HK-2 (cell line): ENCODE measurements at regions not wholly inside any gene's neighbourhood (a gene's known extent, or its start where the extent isn't known, plus 50 kb on each side); places are given as distances from the start of the nearest gene placed in this dataset.
"Not testable (repeated sequence)": the region's sequence is repeated elsewhere in the genome, so short reads cannot be mapped to it uniquely, and the experiment has no call there.

Experiments used
- DNase-seq: peaks from one replicate; pipeline ENCODE4 v3.0.0-alpha.2; 2018; ENCODE audit not compliant: unreplicated experiment

GRCh38 chr15:77839970-77840905 is 207.5 kb upstream of the LINGO1 start:
- DNase-seq, result no peak

- DNase-seq, result no peak
Measured at GRCh38 chr15:77839456-77839855, 206.7 kb upstream of the LINGO1 start.

GRCh38 chr15:77838595-77838994 is 205.9 kb upstream of the LINGO1 start:
- DNase-seq, result no peak

- DNase-seq, result no peak
Measured at GRCh38 chr15:77838061-77838460, 205.3 kb upstream of the LINGO1 start.

GRCh38 chr15:77837649-77838025 is 204.9 kb upstream of the LINGO1 start:
- no peak for DNase-seq

- DNase-seq, result no peak
Measured at GRCh38 chr15:77836906-77837648, 204.4 kb upstream of the LINGO1 start.

GRCh38 chr15:77836121-77836692 is 203.5 kb upstream of the LINGO1 start:
- no peak for DNase-seq

GRCh38 chr15:77834276-77834990 is 201.7 kb upstream of the LINGO1 start:
- DNase-seq, result no peak

GRCh38 chr15:77832874-77833273 is 200.2 kb upstream of the LINGO1 start:
- no peak for DNase-seq

GRCh38 chr15:77831986-77832385 is 199.3 kb upstream of the LINGO1 start:
- DNase-seq, result no peak

GRCh38 chr15:77830051-77830468 is 197.3 kb upstream of the LINGO1 start:
- DNase-seq, result no peak

GRCh38 chr15:77829331-77829730 is 196.6 kb upstream of the LINGO1 start:
- DNase-seq, result not testable (repeated sequence)

- no peak for DNase-seq
Measured at GRCh38 chr15:77827860-77828259, 195.1 kb upstream of the LINGO1 start.

GRCh38 chr15:77826006-77826695 is 193.4 kb upstream of the LINGO1 start:
- no peak for DNase-seq

- no peak for DNase-seq
Measured at GRCh38 chr15:77825546-77825945, 192.8 kb upstream of the LINGO1 start.

- no peak for DNase-seq
Measured at GRCh38 chr15:77825252-77825542, 192.5 kb upstream of the LINGO1 start.

GRCh38 chr15:77824361-77825251 is 191.9 kb upstream of the LINGO1 start:
- DNase-seq, result no peak

GRCh38 chr15:77823736-77824135 is 191.0 kb upstream of the LINGO1 start:
- no peak for DNase-seq

GRCh38 chr15:77822631-77823230 is 190.0 kb upstream of the LINGO1 start:
- no peak for DNase-seq

- DNase-seq, result no peak
Measured at GRCh38 chr15:77821959-77822256, 189.2 kb upstream of the LINGO1 start.
